Hepatocyte (in vitro differentiated cells): ENCODE measurements at regions not wholly inside any gene's neighbourhood (a gene's known extent, or its start where the extent isn't known, plus 50 kb on each side); places are given as distances from the start of the nearest gene placed in this dataset.

ENCODE experiments used
- CTCF ChIP-seq: fragments of 200-600 bp; sonication (generic); IDR thresholded peaks from 2 replicates; pipeline ENCODE4 v1.5.1; 2016; ENCODE audit warnings: antibody characterized with exemption, mild to moderate bottlenecking; ENCODE audit not compliant: poor library complexity
- EZH2 ChIP-seq: fragments of 200-600 bp; sonication (generic); IDR thresholded peaks from 2 replicates; pipeline ENCODE4 v1.6.1; 2016; ENCODE audit warnings: antibody characterized with exemption, mild to moderate bottlenecking, borderline replicate concordance
- EZH2phosphoT487 ChIP-seq: fragments of 200-600 bp; sonication (generic); IDR thresholded peaks from one replicate; pipeline ENCODE4 v1.6.1; 2018; ENCODE audit warnings: antibody characterized with exemption, mild to moderate bottlenecking, low read depth, moderate library complexity; ENCODE audit not compliant: unreplicated experiment, severe bottlenecking

DNA sequence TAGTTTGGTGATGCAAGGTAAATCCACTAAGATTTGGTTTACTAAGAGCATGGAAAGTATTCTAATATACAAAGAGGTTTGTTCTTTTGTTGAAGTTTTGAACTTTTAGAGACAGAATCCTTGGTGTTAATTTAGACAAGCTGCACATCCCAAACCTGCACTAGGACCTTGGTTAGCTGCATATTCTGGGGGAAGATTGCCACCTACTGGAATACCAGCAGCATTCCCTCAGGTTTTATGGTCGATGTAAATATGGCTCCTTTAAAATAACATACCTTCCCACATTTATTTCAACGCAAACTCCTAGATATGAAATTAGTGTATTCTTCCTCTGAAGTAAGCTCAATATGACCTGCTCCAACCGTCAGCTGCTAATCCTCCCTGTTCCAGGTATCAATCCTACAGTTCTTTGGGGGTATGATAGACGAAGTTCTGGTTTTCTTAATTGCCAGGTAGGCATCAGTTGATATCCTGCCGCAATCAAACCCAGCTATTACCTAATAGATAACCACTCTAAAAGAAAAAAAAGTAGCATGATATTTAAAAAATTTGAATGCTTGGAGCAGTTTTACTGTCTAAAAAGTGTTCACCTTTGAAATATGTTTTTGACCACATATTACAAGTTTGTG is 624.1 kb downstream of the ISL1 start:
- TF ChIP-seq CTCF (peak; percentile 88), EZH2 (no peak), EZH2phosphoT487 (no peak)
